ENCODE measurements at regions not wholly inside any gene's neighbourhood (a gene's known extent, or its start where the extent isn't known, plus 50 kb on each side); places are given as distances from the start of the nearest gene placed in this dataset.

GRCh38 chr1:234975122-234975940, 153.3 kb downstream of the TOMM20 start:
- no peak for TF ChIP-seq EZH2 (IDR thresholded peaks at IDR 0.05)
- TF ChIP-seq CEBPB (IDR thresholded peaks at IDR 0.05; ENCODE audit: low read depth) = no peak
- no peak for TF ChIP-seq RAD21 (IDR thresholded peaks at IDR 0.05; ENCODE audit: low read depth)
